CD14-positive monocyte (primary cell): ENCODE measurements at regions not wholly inside any gene's neighbourhood (a gene's known extent, or its start where the extent isn't known, plus 50 kb on each side); places are given as distances from the start of the nearest gene placed in this dataset.

Experiments
- DNase-seq, 3 donors: peaks; one replicate each; pipeline ENCODE4 v3.0.0-alpha.2; 2011 to 2022
- H2AFZ ChIP-seq: 2 replicates; pipeline ENCODE4 v1.6.0; 2012; ENCODE audit warnings: mild to moderate bottlenecking, low read depth, low read length, inconsistent platforms; ENCODE audit not compliant: insufficient read depth, poor library complexity, severe bottlenecking
- H3K27ac ChIP-seq, 2 donors: 1 replicate in 1 of 2; 2 replicates in 1 of 2; pipeline ENCODE4 v1.5.1; 2012 to 2013; ENCODE audit warnings: low read length in 2 of 2, control low read depth in 1 of 2, inconsistent platforms in 1 of 2, low read depth in 1 of 2, mild to moderate bottlenecking in 1 of 2
- H3K27me3 ChIP-seq, 2 donors: one replicate each; pipeline versions ENCODE4 v1.6.0 to v1.6.1; 2011 to 2013; ENCODE audit warnings: low read length in 2 of 2; ENCODE audit not compliant: control insufficient read depth in 2 of 2, insufficient read depth in 2 of 2
- H3K36me3 ChIP-seq, 2 donors: replicated peaks in 1 of 2; 1 replicate in 1 of 2; 2 replicates in 1 of 2; pipeline versions ENCODE4 v1.5.1 to v1.6.1; 2012 to 2013; ENCODE audit warnings: low read length in 2 of 2, control low read depth in 1 of 2, inconsistent platforms in 1 of 2, mild to moderate bottlenecking in 1 of 2; ENCODE audit not compliant: insufficient read depth in 2 of 2, control insufficient read depth in 1 of 2
- H3K4me1 ChIP-seq, 2 donors: 1 replicate in 1 of 2; 2 replicates in 1 of 2; pipeline versions ENCODE4 v1.5.1 to v1.6.1; 2012 to 2013; ENCODE audit warnings: low read length in 2 of 2, control low read depth in 1 of 2, inconsistent platforms in 1 of 2, mild to moderate bottlenecking in 1 of 2, moderate library complexity in 1 of 2; ENCODE audit not compliant: insufficient read depth in 2 of 2, control insufficient read depth in 1 of 2
- H3K4me2 ChIP-seq: replicated peaks from 2 replicates; pipeline ENCODE3; 2012; ENCODE audit warnings: low read length, moderate library complexity, mild to moderate bottlenecking; ENCODE audit not compliant: poor library complexity, severe bottlenecking; ENCODE audit errors: extremely low read depth
- H3K4me3 ChIP-seq, 3 experiments: fragments of 200-600 bp in 1 of 3; sonication (generic) in 1 of 3; replicated peaks in 1 of 3; 1 replicate in 2 of 3; 2 replicates in 1 of 3; pipeline ENCODE4 v1.5.1; 2011 to 2013; ENCODE audit warnings: low read length in 3 of 3, mild to moderate bottlenecking in 3 of 3, control low read depth in 2 of 3, low read depth in 2 of 3, inconsistent platforms in 1 of 3, moderate library complexity in 1 of 3
- H3K79me2 ChIP-seq: 2 replicates; pipeline ENCODE4 v1.6.0; 2012; ENCODE audit warnings: mild to moderate bottlenecking, control low read depth, inconsistent platforms, low read length, moderate library complexity; ENCODE audit not compliant: insufficient read depth
- H3K9ac ChIP-seq: 2 replicates; pipeline ENCODE4 v1.6.0; 2017; ENCODE audit warnings: low read length, mild to moderate bottlenecking; ENCODE audit not compliant: insufficient read depth, poor library complexity, severe bottlenecking
- H3K9me3 ChIP-seq, 2 donors: replicated peaks in 1 of 2; 1 replicate in 1 of 2; 2 replicates in 1 of 2; pipeline versions ENCODE4 v1.5.1 to v1.6.1; 2012 to 2013; ENCODE audit warnings: low read length in 2 of 2, control low read depth in 1 of 2; ENCODE audit not compliant: control insufficient read depth in 1 of 2, insufficient read depth in 1 of 2
- H4K20me1 ChIP-seq: 2 replicates; pipeline ENCODE4 v1.6.0; 2012; ENCODE audit warnings: mild to moderate bottlenecking, low read length, control low read depth, moderate library complexity; ENCODE audit not compliant: insufficient read depth
- H3K27ac Mint-ChIP-seq, 7 donors: one replicate each; pipeline ENCODE4 v1.8.0; 2020; ENCODE audit warnings: mild to moderate bottlenecking in 7 of 7, mixed read lengths in 7 of 7, moderate library complexity in 6 of 7, inconsistent platforms in 2 of 7
- H3K27me3 Mint-ChIP-seq, 3 donors: one replicate each; pipeline ENCODE4 v1.8.0; 2021 to 2022; ENCODE audit warnings: low read depth in 3 of 3, mild to moderate bottlenecking in 3 of 3, mixed read lengths in 3 of 3, moderate library complexity in 3 of 3, inconsistent platforms in 1 of 3
- H3K36me3 Mint-ChIP-seq, 2 donors: one replicate each; pipeline ENCODE4 v1.8.0; 2020; ENCODE audit warnings: mixed read lengths in 2 of 2, inconsistent platforms in 1 of 2, mild to moderate bottlenecking in 1 of 2
- H3K4me1 Mint-ChIP-seq: one replicate; pipeline ENCODE4 v1.8.0; 2020; ENCODE audit warnings: mild to moderate bottlenecking, mixed read lengths
- H3K4me3 Mint-ChIP-seq, 2 donors: one replicate each; pipeline ENCODE4 v1.8.0; 2020; ENCODE audit warnings: mild to moderate bottlenecking in 2 of 2, mixed read lengths in 2 of 2, moderate library complexity in 1 of 2
- H3K9me3 Mint-ChIP-seq, 7 donors: one replicate each; pipeline ENCODE4 v1.8.0; 2020 to 2022; ENCODE audit warnings: mixed read lengths in 7 of 7, mild to moderate bottlenecking in 6 of 7, moderate library complexity in 6 of 7, inconsistent platforms in 2 of 7
- WGBS: methylation state at CpG from one replicate; pipeline ENCODE4 v1.1.5; 2013; ENCODE audit warnings: missing lambda C conversion rate; ENCODE audit not compliant: insufficient coverage; 5-methylcytosine and 5-hydroxymethylcytosine counted together
- intact Hi-C, 2 donors: fragments of 100-400 bp; cut with micrococcal nuclease; formaldehyde crosslinking; loops; one replicate each; pipeline versions ENCODE4 v1.15.0 to v1.15.1; 2023
- TF ChIP-seq, protein P1 (sequence below): fragments of 200-600 bp; IDR thresholded peaks from one replicate; pipeline ENCODE4 v1.8.0; 2022; ENCODE audit warnings: antibody characterized with exemption, mild to moderate bottlenecking

DNA sequence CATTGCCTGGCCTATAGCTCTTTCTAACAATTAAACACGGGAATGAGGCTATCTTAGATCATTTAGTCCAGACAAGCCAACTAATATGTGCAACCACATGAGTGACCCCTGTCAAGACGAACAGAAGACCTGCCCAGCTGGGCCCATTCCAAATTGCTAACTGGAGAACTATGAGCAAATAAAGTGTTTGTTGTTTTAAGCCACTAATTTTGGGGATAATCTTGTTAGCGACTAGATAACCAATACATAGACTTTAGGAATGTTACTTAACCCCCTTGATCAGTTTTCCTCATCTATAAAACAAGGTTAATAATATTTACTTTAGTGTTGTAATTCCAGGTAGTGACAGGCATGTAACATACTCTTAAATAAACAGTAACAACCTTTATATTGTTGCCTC is 848.3 kb downstream of the METTL15 start:
- WGBS, result 100% methylated on average over 1 of the region's 3 CpGs
- Histone ChIP-seq H3K9me3 (peaks cover 0 to 14% of the 10 kb centered on the region in 2 donors), H3K79me2 (no peaks in the 10 kb centered on the region), H3K9ac (no peak overlapping the region), H4K20me1 (no peaks in the 10 kb centered on the region), H3K36me3 (no peaks in the 10 kb centered on the region), H3K27ac (no peak overlapping the region), H3K4me3 (no peak overlapping the region), H3K27me3 (no peaks in the 10 kb centered on the region), H3K4me2 (no peak overlapping the region), H2AFZ (no peak overlapping the region), H3K4me1 (no peaks in the 10 kb centered on the region)
- no peak for DNase-seq
- TF ChIP-seq, protein P1, sequence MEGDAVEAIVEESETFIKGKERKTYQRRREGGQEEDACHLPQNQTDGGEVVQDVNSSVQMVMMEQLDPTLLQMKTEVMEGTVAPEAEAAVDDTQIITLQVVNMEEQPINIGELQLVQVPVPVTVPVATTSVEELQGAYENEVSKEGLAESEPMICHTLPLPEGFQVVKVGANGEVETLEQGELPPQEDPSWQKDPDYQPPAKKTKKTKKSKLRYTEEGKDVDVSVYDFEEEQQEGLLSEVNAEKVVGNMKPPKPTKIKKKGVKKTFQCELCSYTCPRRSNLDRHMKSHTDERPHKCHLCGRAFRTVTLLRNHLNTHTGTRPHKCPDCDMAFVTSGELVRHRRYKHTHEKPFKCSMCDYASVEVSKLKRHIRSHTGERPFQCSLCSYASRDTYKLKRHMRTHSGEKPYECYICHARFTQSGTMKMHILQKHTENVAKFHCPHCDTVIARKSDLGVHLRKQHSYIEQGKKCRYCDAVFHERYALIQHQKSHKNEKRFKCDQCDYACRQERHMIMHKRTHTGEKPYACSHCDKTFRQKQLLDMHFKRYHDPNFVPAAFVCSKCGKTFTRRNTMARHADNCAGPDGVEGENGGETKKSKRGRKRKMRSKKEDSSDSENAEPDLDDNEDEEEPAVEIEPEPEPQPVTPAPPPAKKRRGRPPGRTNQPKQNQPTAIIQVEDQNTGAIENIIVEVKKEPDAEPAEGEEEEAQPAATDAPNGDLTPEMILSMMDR, result no peak
- H3K9me3 Mint-ChIP-seq, result peaks cover 0 to 5% (median 2%) of the 10 kb centered on the region in 7 donors
- intact Hi-C loops, result no loop called here
- H3K27ac Mint-ChIP-seq, result no peak overlapping the region
- no peaks in the 10 kb centered on the region for H3K27me3 Mint-ChIP-seq
- no peak overlapping the region for H3K4me3 Mint-ChIP-seq
- H3K4me1 Mint-ChIP-seq, result no peaks in the 10 kb centered on the region
- no peaks in the 10 kb centered on the region for H3K36me3 Mint-ChIP-seq

DNA sequence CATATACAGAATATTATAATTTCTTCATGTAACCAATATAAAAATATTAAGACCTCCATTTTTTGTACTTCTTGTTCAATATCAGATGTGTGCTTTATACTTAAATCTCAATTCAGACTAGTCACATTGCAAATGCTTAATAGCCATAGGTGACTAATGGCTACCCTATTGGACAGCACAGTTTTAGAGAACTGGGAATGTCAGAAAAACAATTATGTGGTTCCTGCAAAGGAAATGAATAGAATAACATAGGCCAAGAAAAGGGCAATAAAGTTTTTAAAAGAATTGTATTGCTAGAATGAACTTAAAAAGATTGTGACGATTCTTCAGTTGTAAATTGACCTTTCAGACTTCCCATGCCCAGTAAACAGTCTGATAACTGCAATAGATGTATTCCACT is 843.0 kb downstream of the METTL15 start:
- WGBS, result no CpG with 5 or more reads among the region's 1 CpG
- Histone ChIP-seq H3K9ac (no peak overlapping the region), H3K27me3 (no peaks in the 10 kb centered on the region), H3K4me3 (no peak overlapping the region), H4K20me1 (no peaks in the 10 kb centered on the region), H3K9me3 (peaks cover 0 to 8% of the 10 kb centered on the region in 2 donors), H3K27ac (no peak overlapping the region), H3K79me2 (no peaks in the 10 kb centered on the region), H3K36me3 (no peaks in the 10 kb centered on the region), H2AFZ (no peak overlapping the region), H3K4me2 (no peak overlapping the region), H3K4me1 (no peaks in the 10 kb centered on the region)
- H3K4me3 Mint-ChIP-seq, result no peak overlapping the region
- no peaks in the 10 kb centered on the region for H3K36me3 Mint-ChIP-seq
- H3K27ac Mint-ChIP-seq, result no peak overlapping the region
- TF ChIP-seq, protein P1, result no peak
- H3K4me1 Mint-ChIP-seq, result no peaks in the 10 kb centered on the region
- peaks cover 0 to 6% (median 2%) of the 10 kb centered on the region in 7 donors for H3K9me3 Mint-ChIP-seq
- H3K27me3 Mint-ChIP-seq, result no peaks in the 10 kb centered on the region
- intact Hi-C loops, result no loop called here
- DNase-seq, result no peak
